ENCODE measurements at regions not wholly inside any gene's neighbourhood (a gene's known extent, or its start where the extent isn't known, plus 50 kb on each side); places are given as distances from the start of the nearest gene placed in this dataset.

- Histone ChIP-seq H3K27me3 (no peaks in the 10 kb centered on the region), H3K9me3 (replicated peaks in 1 of 11) (no peaks in the 10 kb centered on the region), H3K36me3 (no peaks in the 10 kb centered on the region), H4K20me1 (no peaks in the 10 kb centered on the region), H3K4me1 (no peaks in the 10 kb centered on the region), H3K4me3 (no peak overlapping the region), H3K27ac (no peak overlapping the region), H3K4me2 (no peak overlapping the region), H3K9ac (no peak overlapping the region)
- TF ChIP-seq Cebpa-rat (IDR thresholded peaks at IDR 0.05) = no peak
Measured at GRCh38 chr1:88354256-88354655, 329.8 kb upstream of the PKN2 start.

- no peak overlapping the region for H3K9ac ChIP-seq
- H3K9me3 ChIP-seq (replicated peaks in 1 of 11) = no peaks in the 10 kb centered on the region
- H3K4me1 ChIP-seq = no peaks in the 10 kb centered on the region
- H3K4me2 ChIP-seq = no peak overlapping the region
- no peak for TF ChIP-seq Cebpa-rat (IDR thresholded peaks at IDR 0.05)
- no peak overlapping the region for H3K27ac ChIP-seq
- no peaks in the 10 kb centered on the region for H4K20me1 ChIP-seq
- no peaks in the 10 kb centered on the region for H3K27me3 ChIP-seq
- H3K4me3 ChIP-seq = no peak overlapping the region
- no peaks in the 10 kb centered on the region for H3K36me3 ChIP-seq
Measured at GRCh38 chr1:88357729-88358128, 326.3 kb upstream of the PKN2 start.

GRCh38 chr1:88371436-88372023 is 312.5 kb upstream of the PKN2 start:
- H3K27ac ChIP-seq = no peak overlapping the region
- H4K20me1 ChIP-seq = no peaks in the 10 kb centered on the region
- no peak overlapping the region for H3K4me3 ChIP-seq
- no peaks in the 10 kb centered on the region for H3K9me3 ChIP-seq (replicated peaks in 1 of 11)
- no peaks in the 10 kb centered on the region for H3K4me1 ChIP-seq
- no peak for TF ChIP-seq Cebpa-rat (IDR thresholded peaks at IDR 0.05)
- H3K9ac ChIP-seq = no peak overlapping the region
- no peaks in the 10 kb centered on the region for H3K27me3 ChIP-seq
- H3K4me2 ChIP-seq = no peak overlapping the region
- no peaks in the 10 kb centered on the region for H3K36me3 ChIP-seq

- H3K27ac ChIP-seq = no peak overlapping the region
- H3K9ac ChIP-seq = no peak overlapping the region
- no peak overlapping the region for H3K4me3 ChIP-seq
- H4K20me1 ChIP-seq = no peaks in the 10 kb centered on the region
- H3K9me3 ChIP-seq (replicated peaks in 1 of 11) = no peaks in the 10 kb centered on the region
- no peak for TF ChIP-seq Cebpa-rat (IDR thresholded peaks at IDR 0.05)
- no peaks in the 10 kb centered on the region for H3K4me1 ChIP-seq
- H3K36me3 ChIP-seq = no peaks in the 10 kb centered on the region
- no peak overlapping the region for H3K4me2 ChIP-seq
- no peaks in the 10 kb centered on the region for H3K27me3 ChIP-seq
Measured at GRCh38 chr1:88375977-88376376, 308.1 kb upstream of the PKN2 start.

GRCh38 chr1:88376421-88376820 is 307.7 kb upstream of the PKN2 start:
- Histone ChIP-seq H3K4me1 (no peaks in the 10 kb centered on the region), H3K36me3 (no peaks in the 10 kb centered on the region), H3K9ac (no peak overlapping the region), H3K27ac (no peak overlapping the region), H3K9me3 (replicated peaks in 1 of 11) (no peaks in the 10 kb centered on the region), H3K4me2 (no peak overlapping the region), H3K4me3 (no peak overlapping the region), H4K20me1 (no peaks in the 10 kb centered on the region), H3K27me3 (no peaks in the 10 kb centered on the region)
- TF ChIP-seq Cebpa-rat (IDR thresholded peaks at IDR 0.05) = no peak

- Histone ChIP-seq H3K36me3 (no peaks in the 10 kb centered on the region), H3K9ac (no peak overlapping the region), H3K27me3 (no peaks in the 10 kb centered on the region), H3K27ac (no peak overlapping the region), H4K20me1 (no peaks in the 10 kb centered on the region), H3K9me3 (replicated peaks in 1 of 11) (no peaks in the 10 kb centered on the region), H3K4me1 (no peaks in the 10 kb centered on the region), H3K4me3 (no peak overlapping the region), H3K4me2 (no peak overlapping the region)
- TF ChIP-seq Cebpa-rat (IDR thresholded peaks at IDR 0.05) = no peak
Measured at GRCh38 chr1:88378560-88378959, 305.5 kb upstream of the PKN2 start.

GRCh38 chr1:88394958-88395357 is 289.1 kb upstream of the PKN2 start:
- H3K36me3 ChIP-seq = no peaks in the 10 kb centered on the region
- H3K9ac ChIP-seq = no peak overlapping the region
- H3K27me3 ChIP-seq = no peaks in the 10 kb centered on the region
- H3K27ac ChIP-seq = no peak overlapping the region
- H3K4me2 ChIP-seq = no peak overlapping the region
- TF ChIP-seq Cebpa-rat (IDR thresholded peaks at IDR 0.05) = no peak
- no peaks in the 10 kb centered on the region for H3K9me3 ChIP-seq (replicated peaks in 1 of 11)
- H3K4me1 ChIP-seq = no peaks in the 10 kb centered on the region
- H3K4me3 ChIP-seq = no peak overlapping the region
- no peaks in the 10 kb centered on the region for H4K20me1 ChIP-seq

GRCh38 chr1:88398338-88398737 is 285.7 kb upstream of the PKN2 start:
- no peaks in the 10 kb centered on the region for H3K4me1 ChIP-seq
- no peak overlapping the region for H3K4me2 ChIP-seq
- no peak overlapping the region for H3K4me3 ChIP-seq
- H3K27ac ChIP-seq = no peak overlapping the region
- H3K36me3 ChIP-seq = no peaks in the 10 kb centered on the region
- H3K27me3 ChIP-seq = no peaks in the 10 kb centered on the region
- no peak for TF ChIP-seq Cebpa-rat (IDR thresholded peaks at IDR 0.05)
- H4K20me1 ChIP-seq = no peaks in the 10 kb centered on the region
- no peaks in the 10 kb centered on the region for H3K9me3 ChIP-seq (replicated peaks in 1 of 11)
- H3K9ac ChIP-seq = no peak overlapping the region

GRCh38 chr1:88399690-88400089 is 284.4 kb upstream of the PKN2 start:
- Histone ChIP-seq H4K20me1 (no peaks in the 10 kb centered on the region), H3K4me1 (no peaks in the 10 kb centered on the region), H3K27me3 (no peaks in the 10 kb centered on the region), H3K4me3 (no peak overlapping the region), H3K27ac (no peak overlapping the region), H3K36me3 (no peaks in the 10 kb centered on the region), H3K9me3 (replicated peaks in 1 of 11) (no peaks in the 10 kb centered on the region), H3K4me2 (no peak overlapping the region), H3K9ac (no peak overlapping the region)
- TF ChIP-seq Cebpa-rat (IDR thresholded peaks at IDR 0.05) = no peak

GRCh38 chr1:88401313-88401712 is 282.8 kb upstream of the PKN2 start:
- Histone ChIP-seq H3K4me2 (no peak overlapping the region), H3K27ac (no peak overlapping the region), H3K9me3 (replicated peaks in 1 of 11) (peaks cover 0 to 1% (median 0%) of the 10 kb centered on the region in 11 experiments; a peak in 1 of 22 replicates), H3K27me3 (no peaks in the 10 kb centered on the region), H4K20me1 (no peaks in the 10 kb centered on the region), H3K9ac (no peak overlapping the region), H3K36me3 (no peaks in the 10 kb centered on the region), H3K4me3 (no peak overlapping the region), H3K4me1 (no peaks in the 10 kb centered on the region)
- TF ChIP-seq Cebpa-rat (IDR thresholded peaks at IDR 0.05) = no peak

All from BLaER1 treated with 17β-estradiol and CSF1 and Interleukin-3, amounts not matched to agents 10 nM and 100 nM (cell line).